ENCODE measurements at regions not wholly inside any gene's neighbourhood (a gene's known extent, or its start where the extent isn't known, plus 50 kb on each side); places are given as distances from the start of the nearest gene placed in this dataset.

- no peaks in the 10 kb centered on the region for H3K36me3 ChIP-seq
- no peaks in the 10 kb centered on the region for H3K27me3 ChIP-seq
- peaks cover 52 to 75% (median 71%) of the 10 kb centered on the region in 4 donors for H3K4me1 ChIP-seq
- H3K9me3 ChIP-seq = no peaks in the 10 kb centered on the region
- H3K4me3 ChIP-seq = no peak overlapping the region
- peak overlapping the region; percentile 65 to 76 (median 72) for H3K27ac ChIP-seq (replicated peaks in 1 of 4)
- DNase-seq (ENCODE audit: extremely low spot score) = no peak
- intact Hi-C loops (cut with DNase I) = loop anchor here (5.0 kb wide), 1 partner anchor 34 kb away; no protein-coding TSS in a partner anchor
- TF ChIP-seq EP300 (IDR thresholded peaks at IDR 0.05) (no peak), POLR2AphosphoS5 (IDR thresholded peaks at IDR 0.05) (no peak), POLR2A (IDR thresholded peaks at IDR 0.05; ENCODE audit: low read depth) (no peak), CTCF (IDR thresholded peaks at IDR 0.05) (no peak)
- WGBS = 59% methylated on average over 8 of the region's 8 CpGs
Measured at GRCh38 chr17:77366558-77367245, 225.9 kb downstream of the SEC14L1 start.

- H3K27ac ChIP-seq (replicated peaks in 1 of 4) = peak overlapping the region; percentile 99 to 100 (median 99)
- peaks cover 53 to 70% (median 66%) of the 10 kb centered on the region in 4 donors for H3K4me1 ChIP-seq
- no peak for DNase-seq (ENCODE audit: extremely low spot score)
- TF ChIP-seq POLR2AphosphoS5 (IDR thresholded peaks at IDR 0.05) = no peak
- no peak for TF ChIP-seq POLR2A (IDR thresholded peaks at IDR 0.05; ENCODE audit: low read depth)
- TF ChIP-seq EP300 (IDR thresholded peaks at IDR 0.05) = no peak
- TF ChIP-seq CTCF (IDR thresholded peaks at IDR 0.05) = no peak
- intact Hi-C loops (cut with DNase I) = loop anchor here (5.0 kb wide), 1 partner anchor 37 kb away; no protein-coding TSS in a partner anchor
- no peak overlapping the region for H3K4me3 ChIP-seq
- H3K9me3 ChIP-seq = no peaks in the 10 kb centered on the region
- no peaks in the 10 kb centered on the region for H3K27me3 ChIP-seq
- WGBS = 93% methylated on average over 13 of the region's 13 CpGs
- no peaks in the 10 kb centered on the region for H3K36me3 ChIP-seq
Measured at GRCh38 chr17:77369544-77369971, 228.8 kb downstream of the SEC14L1 start.

- no peak for TF ChIP-seq POLR2A (IDR thresholded peaks at IDR 0.05; ENCODE audit: low read depth)
- no peak for TF ChIP-seq EP300 (IDR thresholded peaks at IDR 0.05)
- WGBS = 63% methylated on average over 5 of the region's 5 CpGs
- Histone ChIP-seq H3K4me1 (peaks cover 53 to 70% (median 66%) of the 10 kb centered on the region in 4 donors), H3K4me3 (no peak overlapping the region), H3K36me3 (no peaks in the 10 kb centered on the region), H3K9me3 (no peaks in the 10 kb centered on the region), H3K27me3 (no peaks in the 10 kb centered on the region), H3K27ac (replicated peaks in 1 of 4) (peak overlapping the region; percentile 99 to 100 (median 99))
- no peak for DNase-seq (ENCODE audit: extremely low spot score)
- intact Hi-C loops (cut with DNase I) = no loop called here
Measured at GRCh38 chr17:77370586-77370985, 229.8 kb downstream of the SEC14L1 start.

GRCh38 chr17:77371117-77371887, 230.5 kb downstream of the SEC14L1 start:
- H3K4me1 ChIP-seq = peaks cover 53 to 70% (median 66%) of the 10 kb centered on the region in 4 donors
- H3K36me3 ChIP-seq = no peaks in the 10 kb centered on the region
- H3K9me3 ChIP-seq = no peaks in the 10 kb centered on the region
- WGBS = 53% methylated on average over 17 of the region's 20 CpGs
- peak overlapping the region; percentile 6 to 93 (median 92) for H3K4me3 ChIP-seq
- intact Hi-C loops (cut with DNase I) = no loop called here
- TF ChIP-seq POLR2AphosphoS5 (IDR thresholded peaks at IDR 0.05) (no peak), POLR2A (IDR thresholded peaks at IDR 0.05; ENCODE audit: low read depth) (no peak), EP300 (IDR thresholded peaks at IDR 0.05) (no peak), CTCF (IDR thresholded peaks at IDR 0.05) (no peak)
- peak overlapping the region; percentile 99 to 100 (median 99) for H3K27ac ChIP-seq (replicated peaks in 1 of 4)
- no peaks in the 10 kb centered on the region for H3K27me3 ChIP-seq
- no peak for DNase-seq (ENCODE audit: extremely low spot score)

GRCh38 chr17:77371888-77372443, 231.2 kb downstream of the SEC14L1 start:
- TF ChIP-seq EP300 (IDR thresholded peaks at IDR 0.05) (no peak), CTCF (IDR thresholded peaks at IDR 0.05) (no peak), POLR2AphosphoS5 (IDR thresholded peaks at IDR 0.05) (no peak), POLR2A (IDR thresholded peaks at IDR 0.05; ENCODE audit: low read depth) (no peak)
- Histone ChIP-seq H3K27me3 (no peaks in the 10 kb centered on the region), H3K4me3 (peak overlapping the region; percentile 73 to 93 (median 92)), H3K27ac (replicated peaks in 1 of 4) (peak overlapping the region; percentile 99 to 100 (median 99)), H3K9me3 (no peaks in the 10 kb centered on the region), H3K4me1 (peaks cover 55 to 70% (median 66%) of the 10 kb centered on the region in 4 donors), H3K36me3 (no peaks in the 10 kb centered on the region)
- DNase-seq (ENCODE audit: extremely low spot score) = no peak
- intact Hi-C loops (cut with DNase I) = no loop called here
- 41% methylated on average over 15 of the region's 16 CpGs for WGBS
